Activated CD4-positive, alpha-beta T cell treated with anti-CD3 and anti-CD28 coated beads, Interleukin-2, Interleukin-6, amounts not matched to agents 100 ng/mL and 50 ng/mL, durations not matched to agents 16 hours and 8 hours (primary cell): ENCODE measurements at regions not wholly inside any gene's neighbourhood (a gene's known extent, or its start where the extent isn't known, plus 50 kb on each side); places are given as distances from the start of the nearest gene placed in this dataset.

Experiments used
- DNase-seq: peaks from one replicate; pipeline ENCODE4 v3.0.0-alpha.2; 2020

GRCh38 chr18:73843455-73843854, 304.2 kb downstream of the FBXO15 start:
- no peak for DNase-seq

GRCh38 chr18:73842795-73843394, 304.7 kb downstream of the FBXO15 start:
- peak; percentile 66 for DNase-seq

GRCh38 chr18:73841661-73842060, 306.0 kb downstream of the FBXO15 start:
- no peak for DNase-seq

- DNase-seq = no peak
Observed at GRCh38 chr18:73840319-73840945, 307.2 kb downstream of the FBXO15 start.

GRCh38 chr18:73839441-73839840, 308.2 kb downstream of the FBXO15 start:
- no peak for DNase-seq

GRCh38 chr18:73838107-73838506, 309.5 kb downstream of the FBXO15 start:
- DNase-seq = no peak

- DNase-seq = no peak
Observed at GRCh38 chr18:73835656-73836364, 311.8 kb downstream of the FBXO15 start.

GRCh38 chr18:73835039-73835438, 312.6 kb downstream of the FBXO15 start:
- no peak for DNase-seq

GRCh38 chr18:73831688-73832087, 315.9 kb downstream of the FBXO15 start:
- DNase-seq = no peak

GRCh38 chr18:73829146-73829545, 318.5 kb downstream of the FBXO15 start:
- no peak for DNase-seq

- no peak for DNase-seq
Observed at GRCh38 chr18:73827801-73828200, 319.8 kb downstream of the FBXO15 start.

- no peak for DNase-seq
Observed at GRCh38 chr18:73826098-73826497, 321.5 kb downstream of the FBXO15 start.

GRCh38 chr18:73824671-73825070, 323.0 kb downstream of the FBXO15 start:
- no peak for DNase-seq

- no peak for DNase-seq
Observed at GRCh38 chr18:73812423-73812822, 335.2 kb downstream of the FBXO15 start.

GRCh38 chr18:73807551-73808192, 340.0 kb downstream of the FBXO15 start:
- DNase-seq = no peak

GRCh38 chr18:73805991-73806390, 341.6 kb downstream of the FBXO15 start:
- no peak for DNase-seq

- DNase-seq = no peak
Observed at GRCh38 chr18:73797419-73797818, 350.2 kb downstream of the FBXO15 start.

GRCh38 chr18:73793386-73793785, 354.2 kb downstream of the FBXO15 start:
- no peak for DNase-seq

- no peak for DNase-seq
Observed at GRCh38 chr18:73791081-73791480, 356.6 kb downstream of the FBXO15 start.

- DNase-seq = no peak
Observed at GRCh38 chr18:73790587-73790986, 357.0 kb downstream of the FBXO15 start.

- no peak for DNase-seq
Observed at GRCh38 chr18:73787316-73787715, 360.3 kb downstream of the FBXO15 start.

GRCh38 chr18:73785300-73785699, 362.3 kb downstream of the FBXO15 start:
- DNase-seq = no peak

GRCh38 chr18:73784853-73785252, 362.8 kb downstream of the FBXO15 start:
- DNase-seq = no peak

GRCh38 chr18:73782405-73782804, 365.2 kb downstream of the FBXO15 start:
- DNase-seq = no peak
